Osteocyte (in vitro differentiated cells): ENCODE measurements at regions not wholly inside any gene's neighbourhood (a gene's known extent, or its start where the extent isn't known, plus 50 kb on each side); places are given as distances from the start of the nearest gene placed in this dataset.

ENCODE experiments used
- DNase-seq: peaks from one replicate; pipeline ENCODE4 v3.0.0; 2021; ENCODE audit warnings: mixed read lengths; ENCODE audit not compliant: unreplicated experiment; ENCODE audit errors: extremely low spot score
- H3K27ac Mint-ChIP-seq: one replicate; pipeline ENCODE4 v1.8.0; 2021; ENCODE audit warnings: mild to moderate bottlenecking, mixed read lengths; ENCODE audit not compliant: unreplicated experiment
- H3K27me3 Mint-ChIP-seq: one replicate; pipeline ENCODE4 v1.8.0; 2021; ENCODE audit warnings: mixed read lengths; ENCODE audit not compliant: unreplicated experiment
- H3K36me3 Mint-ChIP-seq: one replicate; pipeline ENCODE4 v1.8.0; 2021; ENCODE audit warnings: mixed read lengths; ENCODE audit not compliant: unreplicated experiment
- H3K4me1 Mint-ChIP-seq: one replicate; pipeline ENCODE4 v1.8.0; 2021; ENCODE audit warnings: mixed read lengths; ENCODE audit not compliant: unreplicated experiment
- H3K4me3 Mint-ChIP-seq: one replicate; pipeline ENCODE4 v1.8.0; 2021; ENCODE audit warnings: mild to moderate bottlenecking, moderate library complexity, mixed read lengths; ENCODE audit not compliant: unreplicated experiment
- H3K9me3 Mint-ChIP-seq: one replicate; pipeline ENCODE4 v1.8.0; 2021; ENCODE audit warnings: mixed read lengths; ENCODE audit not compliant: unreplicated experiment
- CTCF ChIP-seq: fragments of 200-600 bp; sonication (generic); IDR thresholded peaks from 2 replicates; pipeline ENCODE4 v1.5.0; 2021; ENCODE audit warnings: antibody characterized with exemption, mild to moderate bottlenecking, moderate library complexity

GRCh38 chr3:82581350-82581749 is 819.9 kb upstream of the GBE1 start:
- H3K9me3 Mint-ChIP-seq, result no peaks in the 10 kb centered on the region
- H3K27ac Mint-ChIP-seq, result no peak overlapping the region
- no peaks in the 10 kb centered on the region for H3K27me3 Mint-ChIP-seq
- no peaks in the 10 kb centered on the region for H3K36me3 Mint-ChIP-seq
- no peaks in the 10 kb centered on the region for H3K4me1 Mint-ChIP-seq
- TF ChIP-seq CTCF, result no peak
- DNase-seq, result no peak
- H3K4me3 Mint-ChIP-seq, result no peak overlapping the region

- no peak for TF ChIP-seq CTCF
- Mint-ChIP-seq H3K4me1 (no peaks in the 10 kb centered on the region), H3K27ac (no peak overlapping the region)
Observed at GRCh38 chr3:82572721-82573120, 811.3 kb upstream of the GBE1 start.

GRCh38 chr3:82568776-82569338 is 807.4 kb upstream of the GBE1 start:
- no peak for DNase-seq
- Mint-ChIP-seq H3K36me3 (no peaks in the 10 kb centered on the region), H3K27me3 (no peaks in the 10 kb centered on the region)

More at GRCh38 chr3:82572721-82573120, 811.3 kb upstream of the GBE1 start:
- Mint-ChIP-seq H3K9me3 (no peaks in the 10 kb centered on the region), H3K4me3 (no peak overlapping the region), H3K27me3 (no peaks in the 10 kb centered on the region), H3K36me3 (no peaks in the 10 kb centered on the region)
- no peak for DNase-seq

GRCh38 chr3:82567029-82567600 is 805.7 kb upstream of the GBE1 start:
- no peak for TF ChIP-seq CTCF
- H3K36me3 Mint-ChIP-seq, result no peaks in the 10 kb centered on the region
- no peaks in the 10 kb centered on the region for H3K4me1 Mint-ChIP-seq
- H3K9me3 Mint-ChIP-seq, result no peaks in the 10 kb centered on the region
- no peak overlapping the region for H3K4me3 Mint-ChIP-seq
- H3K27ac Mint-ChIP-seq, result no peak overlapping the region
- H3K27me3 Mint-ChIP-seq, result no peaks in the 10 kb centered on the region
- no peak for DNase-seq

More at GRCh38 chr3:82568776-82569338, 807.4 kb upstream of the GBE1 start:
- Mint-ChIP-seq H3K27ac (no peak overlapping the region), H3K9me3 (no peaks in the 10 kb centered on the region), H3K4me1 (no peaks in the 10 kb centered on the region), H3K4me3 (no peak overlapping the region)
- TF ChIP-seq CTCF, result no peak

GRCh38 chr3:82562896-82563295 is 801.5 kb upstream of the GBE1 start:
- no peak for TF ChIP-seq CTCF
- no peaks in the 10 kb centered on the region for H3K27me3 Mint-ChIP-seq
- no peaks in the 10 kb centered on the region for H3K36me3 Mint-ChIP-seq
- H3K4me1 Mint-ChIP-seq, result no peaks in the 10 kb centered on the region
- no peak overlapping the region for H3K4me3 Mint-ChIP-seq
- DNase-seq, result no peak
- H3K27ac Mint-ChIP-seq, result no peak overlapping the region
- H3K9me3 Mint-ChIP-seq, result no peaks in the 10 kb centered on the region
